PFSK-1 (cell line): ENCODE measurements at regions not wholly inside any gene's neighbourhood (a gene's known extent, or its start where the extent isn't known, plus 50 kb on each side); places are given as distances from the start of the nearest gene placed in this dataset.

Source experiments
- FOXP2 ChIP-seq: optimal IDR thresholded peaks from 2 replicates; pipeline ENCODE3; 2011; ENCODE audit warnings: borderline replicate concordance, control low read depth, inconsistent platforms; ENCODE audit not compliant: insufficient read depth; ENCODE audit errors: extremely low read length, extremely low read depth
- POLR2AphosphoS5 ChIP-seq: IDR thresholded peaks from 2 replicates; pipeline ENCODE4 v1.6.1; 2012; ENCODE audit warnings: low read depth, mild to moderate bottlenecking, control low read depth, low read length, moderate library complexity
- REST ChIP-seq, 2 experiments: IDR thresholded peaks; 2 replicates each; pipeline versions ENCODE4 v1.6.1 to v1.8.0; 2011 to 2012; ENCODE audit warnings: low read depth in 2 of 2, low read length in 2 of 2, control low read depth in 1 of 2, inconsistent platforms in 1 of 2, mild to moderate bottlenecking in 1 of 2, moderate library complexity in 1 of 2; ENCODE audit not compliant: insufficient read depth in 1 of 2
- SIN3A ChIP-seq: IDR thresholded peaks from 2 replicates; pipeline ENCODE4 v1.6.1; 2012; ENCODE audit warnings: mild to moderate bottlenecking, low read length, moderate library complexity, borderline replicate concordance; ENCODE audit not compliant: insufficient read depth
- TAF1 ChIP-seq: IDR thresholded peaks from 2 replicates; pipeline ENCODE4 v1.6.1; 2012; ENCODE audit warnings: low read length, control low read depth, borderline replicate concordance; ENCODE audit not compliant: insufficient read depth

- peak; percentile 42; the same call in 1 of the 2 replicates for TF ChIP-seq TAF1
- 0 out of 2 replicates have a peak, but pooled peaks have one; percentile 13 for TF ChIP-seq SIN3A
- TF ChIP-seq FOXP2: no peak
These were observed 118.7 kb downstream of the HFE start for GRCh38 chr6:26205625-26206574.

- TF ChIP-seq SIN3A (no peak), FOXP2 (no peak), TAF1 (no peak), REST (IDR thresholded peaks at IDR 0.05; ENCODE audit: insufficient read depth in 1 of 2, low read depth in 2 of 2, low read length in 2 of 2) (no peak), POLR2AphosphoS5 (no peak)
These were observed 119.9 kb downstream of the HFE start for GRCh38 chr6:26206868-26207801.

- TF ChIP-seq POLR2AphosphoS5 (no peak), TAF1 (no peak), FOXP2 (no peak), REST (IDR thresholded peaks at IDR 0.05; ENCODE audit: insufficient read depth in 1 of 2, low read depth in 2 of 2, low read length in 2 of 2) (no peak), SIN3A (no peak)
These were observed 124.7 kb downstream of the HFE start for GRCh38 chr6:26211963-26212362.

GRCh38 chr6:26213334-26214075, 126.3 kb downstream of the HFE start:
- no peak for TF ChIP-seq TAF1
- no peak for TF ChIP-seq FOXP2
- no peak for TF ChIP-seq POLR2AphosphoS5
- no peak for TF ChIP-seq REST (IDR thresholded peaks at IDR 0.05; ENCODE audit: insufficient read depth in 1 of 2, low read depth in 2 of 2, low read length in 2 of 2)

- TF ChIP-seq FOXP2 (no peak), TAF1 (no peak), SIN3A (no peak), REST (IDR thresholded peaks at IDR 0.05; ENCODE audit: insufficient read depth in 1 of 2, low read depth in 2 of 2, low read length in 2 of 2) (no peak), POLR2AphosphoS5 (no peak)
These were observed 127.8 kb downstream of the HFE start for GRCh38 chr6:26214803-26215584.
